Inflammatory macrophage (primary cell): ENCODE measurements at regions not wholly inside any gene's neighbourhood (a gene's known extent, or its start where the extent isn't known, plus 50 kb on each side); places are given as distances from the start of the nearest gene placed in this dataset.
A peak's percentile ranks its signal among the peaks of the same experiment; 100 is the strongest.

Experiments used
- DNase-seq, 2 donors: peaks; one replicate each; pipeline ENCODE4 v3.0.0-alpha.2; 2020 to 2022

DNA sequence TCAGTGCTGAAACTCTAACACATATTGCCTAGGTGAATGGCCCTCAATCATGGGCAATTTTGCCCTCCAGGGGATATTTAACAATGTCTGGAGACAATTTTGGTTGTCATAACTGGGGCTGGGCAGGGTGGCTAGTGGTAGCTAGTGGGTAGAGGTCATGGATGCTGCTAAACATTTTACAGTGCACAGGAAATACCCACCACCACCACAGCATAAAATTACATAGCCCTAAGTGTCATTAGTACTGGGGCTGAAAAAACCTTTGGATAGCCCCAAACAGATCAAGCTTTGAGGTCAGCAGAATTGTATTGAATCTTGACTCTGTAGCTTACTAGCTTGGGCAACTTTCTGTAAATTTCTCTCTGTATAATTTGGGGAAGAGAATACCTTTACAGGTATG is 758.0 kb downstream of the BCL11B start:
- no peak for DNase-seq

DNA sequence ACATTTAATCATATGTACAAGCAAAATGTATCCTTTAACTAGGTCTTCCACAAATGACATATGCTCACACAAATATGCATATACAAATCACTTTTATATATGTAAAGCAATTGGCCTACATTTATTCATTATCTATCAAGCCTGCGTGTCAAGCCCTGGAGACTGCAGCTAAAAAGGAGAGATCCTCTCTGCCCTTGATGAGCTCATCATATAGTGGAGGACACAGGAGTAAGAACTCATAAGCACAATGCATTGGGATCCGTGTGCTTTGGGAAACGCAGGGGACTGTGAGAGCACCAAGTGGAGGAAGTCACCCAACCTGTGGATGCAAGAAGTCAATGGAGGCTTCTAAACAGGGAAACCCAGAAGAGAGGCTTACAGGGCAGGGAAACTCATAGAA is 735.7 kb downstream of the BCL11B start:
- no peak for DNase-seq

DNA sequence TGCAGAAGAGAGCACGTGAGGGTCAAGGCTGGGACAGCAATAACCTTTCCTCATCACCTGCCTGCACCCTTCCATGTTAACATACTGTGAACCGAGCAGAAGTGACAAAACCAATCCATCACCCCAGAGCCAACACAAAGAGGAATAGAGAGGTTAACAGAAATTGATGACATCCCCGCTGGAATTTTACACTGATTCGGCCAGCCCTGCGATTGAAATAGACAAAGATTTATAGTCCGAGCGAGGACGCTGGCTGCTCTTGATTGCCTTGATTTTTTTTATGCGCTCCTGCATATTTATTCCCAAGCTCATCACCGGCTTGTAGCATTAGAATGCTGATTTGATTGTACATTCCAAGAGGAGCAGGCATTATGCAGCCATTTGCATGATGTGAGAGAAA is 729.7 kb downstream of the BCL11B start:
- DNase-seq: no peak

DNA sequence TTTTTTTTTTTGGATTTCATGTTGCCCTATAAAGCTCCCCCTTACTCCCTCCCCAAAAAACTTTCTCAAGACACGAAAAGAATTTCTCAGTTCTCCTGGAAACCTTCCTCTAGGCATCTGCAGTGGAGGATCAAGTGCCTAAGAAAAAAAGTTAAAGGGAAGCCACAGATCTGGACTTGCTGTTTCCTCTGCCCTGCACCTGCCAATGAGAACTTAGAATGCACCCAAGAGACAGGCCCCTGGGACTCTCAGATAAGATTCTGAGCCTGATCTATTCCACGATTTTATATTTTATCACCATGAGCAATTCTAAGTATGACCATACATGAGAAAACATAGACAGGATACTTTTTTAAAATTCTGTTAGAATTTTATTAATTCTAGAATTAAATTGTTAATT is 728.9 kb downstream of the BCL11B start:
- DNase-seq: no peak

DNA sequence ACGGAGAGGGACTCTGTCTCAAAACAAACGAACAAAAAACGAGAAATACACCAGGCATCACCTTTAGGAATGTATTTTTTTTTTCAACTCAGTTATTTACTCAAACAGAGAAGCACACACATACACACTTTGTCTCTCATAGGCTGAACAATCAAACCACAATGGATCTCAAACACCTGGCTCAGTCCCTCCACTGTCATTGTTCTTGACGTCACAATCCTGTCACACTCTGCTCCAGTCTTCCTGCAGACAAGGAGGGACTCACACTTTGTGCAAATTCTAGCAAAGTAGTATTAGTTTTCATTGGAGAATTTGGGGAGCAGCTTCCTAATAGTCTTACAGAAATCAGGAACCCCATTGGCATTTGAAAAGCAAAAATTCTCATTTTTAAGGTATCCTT is 727.8 kb downstream of the BCL11B start:
- no peak for DNase-seq

GRCh38 chr14:98545181-98545580 is 726.8 kb downstream of the BCL11B start:
- DNase-seq: no peak

DNA sequence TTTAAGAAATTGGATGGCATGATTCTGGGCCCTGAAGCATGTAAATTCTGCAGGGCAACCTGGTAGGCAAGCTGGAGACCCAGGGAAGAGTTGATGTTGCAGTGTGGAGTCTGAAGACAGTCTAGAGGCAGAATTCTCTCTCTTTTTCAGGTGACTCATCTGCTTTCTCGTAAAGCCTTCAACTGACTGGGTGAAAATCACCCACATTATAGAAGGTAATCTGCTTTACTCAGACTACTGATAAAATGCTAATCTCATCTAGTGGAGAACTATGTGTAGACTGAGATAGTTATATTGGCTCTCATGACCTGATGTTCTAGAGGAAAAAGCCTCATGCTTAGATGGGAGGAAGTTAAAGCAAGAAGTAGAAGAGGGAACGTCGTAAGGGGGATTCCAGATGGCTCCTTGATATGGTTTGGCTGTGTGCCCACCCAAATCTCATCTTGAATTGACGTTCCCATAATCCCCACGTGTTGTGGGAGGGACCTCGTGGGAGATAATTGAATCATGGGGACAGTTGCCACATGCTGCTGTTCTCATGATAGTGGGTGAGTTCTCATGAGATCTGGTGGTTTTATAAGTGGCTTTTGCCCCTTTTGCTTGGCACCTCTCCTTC is 723.8 kb downstream of the BCL11B start:
- peak in 1 of 2 donors; percentile 4 for DNase-seq

- DNase-seq: no peak
Observed at GRCh38 chr14:98551028-98551427, 721.0 kb downstream of the BCL11B start.

DNA sequence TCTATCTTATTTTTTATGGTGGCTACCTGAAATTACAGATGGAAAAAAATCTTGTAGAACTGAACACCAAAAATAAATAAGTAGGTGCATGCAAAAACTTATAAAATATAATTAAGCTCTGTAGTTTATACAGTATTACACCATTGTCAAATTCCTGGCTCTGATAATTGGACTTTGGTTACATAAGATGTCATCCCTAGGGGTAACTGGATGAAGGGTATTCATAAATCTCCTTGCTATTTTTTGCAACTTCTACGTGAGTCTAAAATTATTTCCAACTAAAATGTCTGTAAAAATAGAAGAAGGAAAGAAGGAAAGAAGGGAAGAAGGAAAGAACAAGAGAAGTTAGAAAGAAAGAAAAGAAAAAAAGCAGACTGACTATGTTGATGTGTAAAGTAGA is 716.6 kb downstream of the BCL11B start:
- DNase-seq: no peak

DNA sequence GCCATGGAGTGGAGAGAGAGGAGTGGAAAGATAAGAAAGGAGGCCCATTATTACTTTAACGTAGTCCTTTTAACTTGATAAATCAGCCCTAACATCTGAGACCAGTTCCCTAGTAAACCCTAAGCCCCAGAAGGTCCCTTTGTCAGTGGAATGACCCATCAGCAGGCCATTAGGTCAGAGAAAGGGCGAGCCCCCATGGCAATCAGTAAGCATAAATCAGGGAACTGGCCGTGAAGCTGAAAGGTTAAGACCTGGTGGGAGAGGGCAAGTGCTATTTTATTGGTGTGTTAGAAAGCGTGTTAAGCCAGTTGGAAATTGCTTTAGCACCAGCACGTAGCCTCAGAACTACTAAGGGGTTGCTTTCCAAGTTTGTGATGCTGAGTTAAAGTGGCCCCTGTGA is 708.0 kb downstream of the BCL11B start:
- no peak for DNase-seq

DNA sequence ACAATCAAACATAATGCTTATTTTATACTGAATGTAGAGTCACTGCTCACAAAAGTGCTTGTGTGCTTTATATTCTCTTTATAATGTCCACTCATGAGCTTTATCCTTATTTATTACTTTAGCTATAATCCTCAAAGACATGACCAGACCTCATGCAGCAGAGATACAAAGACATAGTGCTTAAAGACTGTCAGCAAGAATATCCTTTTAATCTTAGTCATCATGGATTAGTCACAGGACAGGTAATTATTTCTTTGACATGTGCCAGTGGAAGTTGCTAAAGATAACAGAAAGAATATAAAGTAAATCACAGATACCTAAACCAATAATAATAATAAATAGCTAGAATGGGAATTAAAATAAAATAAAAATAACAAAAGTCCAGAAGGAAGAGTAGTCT is 707.5 kb downstream of the BCL11B start:
- DNase-seq: no peak

- DNase-seq: no peak
Observed at GRCh38 chr14:98571104-98571503, 700.9 kb downstream of the BCL11B start.

- DNase-seq: no peak
Observed at GRCh38 chr14:98573082-98573481, 698.9 kb downstream of the BCL11B start.

DNA sequence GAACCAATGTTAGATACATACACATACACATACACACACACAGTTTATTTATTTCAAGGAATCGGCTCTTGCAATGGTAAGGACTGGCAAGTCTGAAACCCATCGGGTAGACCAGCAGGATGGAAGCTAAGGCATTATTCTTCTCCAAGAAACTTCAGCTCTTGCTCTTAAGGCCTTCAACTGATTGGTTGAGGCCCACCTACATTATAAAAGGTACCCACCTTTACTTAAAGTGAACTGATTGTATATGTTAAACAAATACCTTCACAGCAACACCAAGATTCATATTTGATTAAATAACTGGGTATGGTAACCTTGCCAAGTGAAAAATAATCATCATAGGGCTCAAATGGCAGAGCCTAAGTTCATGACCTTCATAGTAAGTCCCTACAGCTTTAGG is 695.5 kb downstream of the BCL11B start:
- DNase-seq: no peak

GRCh38 chr14:98578204-98578603 is 693.8 kb downstream of the BCL11B start:
- DNase-seq: peak in 1 of 2 donors; percentile 35

DNA sequence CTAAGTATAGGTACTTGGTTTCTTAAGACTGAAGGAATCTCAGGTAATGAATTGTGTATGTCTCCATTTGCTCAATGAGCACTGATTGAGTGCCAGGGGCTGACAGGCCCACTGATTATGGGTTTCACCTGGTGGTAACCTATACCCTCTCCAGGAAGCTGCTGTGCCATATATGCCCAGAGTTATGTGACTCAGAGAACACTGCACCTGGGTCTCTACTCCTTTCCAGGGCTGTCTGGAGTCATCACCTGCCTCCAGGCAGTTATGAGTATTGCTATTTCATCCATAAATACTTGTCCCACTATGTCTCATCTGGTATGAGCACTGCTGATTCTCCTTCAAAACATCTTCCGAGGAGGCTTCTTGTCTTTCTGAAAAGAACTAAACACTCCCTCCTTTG is 692.9 kb downstream of the BCL11B start:
- DNase-seq: no peak

DNA sequence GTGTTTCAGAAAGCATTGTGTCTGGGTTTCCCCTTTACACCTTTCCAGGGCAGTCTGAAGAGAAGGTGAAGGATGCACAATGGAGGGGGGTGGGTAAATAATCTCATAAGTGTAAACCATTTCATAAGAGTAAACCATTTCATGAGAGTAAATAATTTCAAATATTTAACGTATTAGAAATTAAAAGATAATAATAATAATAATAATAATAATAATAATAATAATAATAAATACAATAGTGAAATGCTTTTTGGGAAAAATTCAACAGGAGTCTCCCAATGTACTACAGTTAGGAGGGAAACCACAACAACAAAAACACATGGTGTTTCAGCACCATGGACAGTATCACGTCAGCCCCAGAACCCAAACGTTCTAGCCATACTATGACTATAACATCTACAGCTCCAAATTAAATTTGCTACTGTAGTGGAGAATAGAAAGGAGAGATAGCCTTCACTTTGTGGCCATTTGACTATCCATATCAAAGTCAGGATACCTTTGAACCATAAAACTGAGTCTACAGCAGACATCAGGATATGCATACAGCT is 691.8 kb downstream of the BCL11B start:
- no peak for DNase-seq

DNA sequence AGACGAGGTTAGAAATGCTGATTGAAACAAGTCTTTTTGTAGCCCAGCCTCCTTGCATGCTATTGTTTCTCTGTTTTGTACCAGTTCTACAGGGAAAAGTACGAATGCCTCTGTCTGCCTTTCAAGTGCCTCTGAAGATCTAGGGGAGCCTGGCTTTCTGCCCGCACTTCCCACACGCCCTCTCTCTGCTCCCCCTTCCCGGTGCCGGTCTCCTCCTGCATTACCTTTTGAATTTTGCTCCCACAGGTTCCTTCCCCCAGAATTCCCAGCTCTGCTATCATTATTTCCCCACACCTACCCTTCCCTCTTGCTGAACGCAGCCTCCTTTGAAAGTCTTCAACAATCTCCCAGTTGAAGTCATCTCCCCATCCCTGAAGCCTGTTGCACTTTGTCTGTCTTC is 689.7 kb downstream of the BCL11B start:
- no peak for DNase-seq

DNA sequence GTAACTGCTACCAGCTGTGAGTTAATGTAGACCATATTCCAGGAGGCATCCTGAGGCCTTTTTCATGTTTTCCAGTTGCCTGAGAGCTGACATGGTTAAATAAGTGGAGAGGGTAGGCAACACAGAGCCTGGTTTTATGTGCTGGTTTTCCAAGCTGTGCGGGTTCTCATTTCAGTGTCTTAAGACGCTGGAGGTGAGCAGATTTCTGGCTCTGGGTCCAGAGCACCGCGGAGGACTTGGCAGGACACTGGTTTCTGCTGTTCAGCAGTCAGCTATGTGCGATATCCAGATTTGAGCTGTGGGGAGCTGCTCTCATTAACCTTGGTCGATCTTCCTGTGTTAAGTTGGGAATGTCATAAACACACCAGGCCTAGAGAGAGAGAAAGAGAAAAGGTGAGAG is 680.8 kb downstream of the BCL11B start:
- DNase-seq: no peak

GRCh38 chr14:98592611-98593170 is 679.3 kb downstream of the BCL11B start:
- DNase-seq: no peak

DNA sequence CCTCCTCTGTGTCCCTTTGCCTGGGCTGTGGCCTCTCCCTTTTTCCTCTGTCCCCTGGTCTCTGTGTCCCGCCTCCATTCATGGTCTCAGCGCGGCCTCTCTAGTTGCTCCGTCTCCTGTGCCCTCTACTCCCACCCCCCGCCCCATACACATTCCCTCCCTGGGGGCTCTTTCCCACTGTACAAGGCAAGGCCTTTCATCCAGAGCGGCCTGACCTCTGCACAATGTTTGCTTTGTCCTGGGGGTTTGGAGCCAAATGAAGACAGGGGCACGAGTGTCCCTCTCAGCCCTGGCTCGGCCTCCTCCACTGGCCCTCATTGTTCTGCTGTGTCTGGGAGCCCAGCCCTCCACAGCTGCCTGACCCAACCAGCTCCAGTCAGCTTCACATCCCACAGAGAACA is 678.6 kb downstream of the BCL11B start:
- DNase-seq: no peak

DNA sequence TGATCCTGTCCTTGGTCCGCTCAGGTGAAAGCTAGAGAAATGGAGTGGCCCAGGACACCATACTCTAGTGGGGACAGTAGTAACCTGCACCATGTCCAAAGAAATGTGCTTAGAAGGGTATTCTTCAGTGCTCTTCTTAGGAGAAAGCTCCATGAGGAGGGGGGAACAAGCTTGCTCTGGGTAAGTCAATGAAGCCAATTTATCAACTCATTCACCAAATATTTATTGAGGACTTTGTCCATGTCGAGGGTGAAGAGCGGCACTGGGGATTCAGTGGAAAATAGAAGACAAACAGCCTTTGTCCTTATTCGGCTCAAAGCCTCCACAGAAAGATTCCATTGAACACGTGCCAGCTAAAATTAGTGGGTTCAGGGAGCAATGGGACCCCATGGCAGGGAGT is 677.8 kb downstream of the BCL11B start:
- no peak for DNase-seq

- no peak for DNase-seq
Observed at GRCh38 chr14:98598576-98598975, 673.4 kb downstream of the BCL11B start.

- no peak for DNase-seq
Observed at GRCh38 chr14:98599082-98599481, 672.9 kb downstream of the BCL11B start.

DNA sequence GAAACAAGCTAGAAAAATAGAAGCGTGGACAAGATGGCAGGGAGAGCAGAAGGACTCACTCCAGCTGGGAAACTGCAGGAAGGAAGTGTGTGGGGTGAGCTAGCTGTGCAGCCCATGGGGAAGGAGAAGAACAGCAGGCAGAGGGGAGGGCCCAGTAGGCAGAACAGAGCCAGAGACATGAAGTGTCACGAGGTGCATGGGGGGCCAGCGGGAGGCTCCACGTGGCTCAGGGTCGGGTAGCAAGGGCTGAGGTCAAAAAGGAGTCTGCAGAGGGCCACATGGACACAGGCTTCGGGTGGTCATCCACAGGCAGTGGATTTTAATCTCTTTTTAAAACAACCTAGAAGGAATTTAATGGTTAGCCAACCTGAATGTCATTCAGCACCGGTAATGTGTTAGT is 669.0 kb downstream of the BCL11B start:
- DNase-seq: no peak
